A673 (cell line): ENCODE measurements at regions not wholly inside any gene's neighbourhood (a gene's known extent, or its start where the extent isn't known, plus 50 kb on each side); places are given as distances from the start of the nearest gene placed in this dataset.

Experiments used
- CTCF ChIP-seq: fragments of 300-800, 200-600 bp; sonication (generic); conservative IDR thresholded peaks from 2 replicates; pipeline ENCODE4 v1.5.1; 2017; ENCODE audit warnings: low read depth, mild to moderate bottlenecking, antibody characterized with exemption, low read length, moderate library complexity, mixed read lengths
- EZH2 ChIP-seq: fragments of 200-600 bp; sonication (generic); IDR thresholded peaks from 2 replicates; pipeline ENCODE4 v1.6.1; 2017; ENCODE audit warnings: borderline replicate concordance, low read depth, mild to moderate bottlenecking, mixed read lengths, antibody characterized with exemption, low read length; ENCODE audit not compliant: poor library complexity, severe bottlenecking

GRCh38 chr10:4684434-4684833 is 141.6 kb upstream of the AKR1E2 start:
- no peak for TF ChIP-seq CTCF
- no peak for TF ChIP-seq EZH2
